Ishikawa (cell line): ENCODE measurements at regions not wholly inside any gene's neighbourhood (a gene's known extent, or its start where the extent isn't known, plus 50 kb on each side); places are given as distances from the start of the nearest gene placed in this dataset.

Source experiments
- CEBPB ChIP-seq: IDR thresholded peaks from 2 replicates; pipeline ENCODE4 v1.6.1; 2012
- CREB1 ChIP-seq: IDR thresholded peaks from 2 replicates; pipeline ENCODE4 v1.6.1; 2012; ENCODE audit warnings: low read depth
- EGR1 ChIP-seq: IDR thresholded peaks from 2 replicates; pipeline ENCODE4 v1.6.1; 2012
- EP300 ChIP-seq: IDR thresholded peaks from 2 replicates; pipeline ENCODE4 v1.6.1; 2012; ENCODE audit warnings: borderline replicate concordance
- FOXM1 ChIP-seq: IDR thresholded peaks from 2 replicates; pipeline ENCODE4 v1.6.1; 2012; ENCODE audit warnings: low read depth, borderline replicate concordance
- NFIC ChIP-seq: IDR thresholded peaks from 2 replicates; pipeline ENCODE4 v1.6.1; 2012
- RAD21 ChIP-seq: IDR thresholded peaks from 2 replicates; pipeline ENCODE4 v1.6.1; 2012; ENCODE audit warnings: low read depth
- TAF1 ChIP-seq: IDR thresholded peaks from 2 replicates; pipeline ENCODE4 v1.6.1; 2012; ENCODE audit warnings: low read depth, mild to moderate bottlenecking
- TCF12 ChIP-seq: IDR thresholded peaks from 2 replicates; pipeline ENCODE4 v1.6.1; 2012; ENCODE audit warnings: low read depth
- YY1 ChIP-seq: IDR thresholded peaks from 2 replicates; pipeline ENCODE4 v1.6.1; 2012; ENCODE audit warnings: low read depth
- ZBTB7A ChIP-seq: IDR thresholded peaks from 2 replicates; pipeline ENCODE4 v1.6.1; 2012; ENCODE audit warnings: low read depth
- TF ChIP-seq, protein P1 (sequence below): IDR thresholded peaks from 2 replicates; pipeline ENCODE4 v1.6.1; 2012; ENCODE audit warnings: low read depth, mild to moderate bottlenecking
- TF ChIP-seq, protein P2 (sequence below): IDR thresholded peaks from 2 replicates; pipeline ENCODE4 v1.6.1; 2012
- TF ChIP-seq, protein P3 (sequence below): IDR thresholded peaks from 2 replicates; pipeline ENCODE4 v1.6.1; 2012

DNA sequence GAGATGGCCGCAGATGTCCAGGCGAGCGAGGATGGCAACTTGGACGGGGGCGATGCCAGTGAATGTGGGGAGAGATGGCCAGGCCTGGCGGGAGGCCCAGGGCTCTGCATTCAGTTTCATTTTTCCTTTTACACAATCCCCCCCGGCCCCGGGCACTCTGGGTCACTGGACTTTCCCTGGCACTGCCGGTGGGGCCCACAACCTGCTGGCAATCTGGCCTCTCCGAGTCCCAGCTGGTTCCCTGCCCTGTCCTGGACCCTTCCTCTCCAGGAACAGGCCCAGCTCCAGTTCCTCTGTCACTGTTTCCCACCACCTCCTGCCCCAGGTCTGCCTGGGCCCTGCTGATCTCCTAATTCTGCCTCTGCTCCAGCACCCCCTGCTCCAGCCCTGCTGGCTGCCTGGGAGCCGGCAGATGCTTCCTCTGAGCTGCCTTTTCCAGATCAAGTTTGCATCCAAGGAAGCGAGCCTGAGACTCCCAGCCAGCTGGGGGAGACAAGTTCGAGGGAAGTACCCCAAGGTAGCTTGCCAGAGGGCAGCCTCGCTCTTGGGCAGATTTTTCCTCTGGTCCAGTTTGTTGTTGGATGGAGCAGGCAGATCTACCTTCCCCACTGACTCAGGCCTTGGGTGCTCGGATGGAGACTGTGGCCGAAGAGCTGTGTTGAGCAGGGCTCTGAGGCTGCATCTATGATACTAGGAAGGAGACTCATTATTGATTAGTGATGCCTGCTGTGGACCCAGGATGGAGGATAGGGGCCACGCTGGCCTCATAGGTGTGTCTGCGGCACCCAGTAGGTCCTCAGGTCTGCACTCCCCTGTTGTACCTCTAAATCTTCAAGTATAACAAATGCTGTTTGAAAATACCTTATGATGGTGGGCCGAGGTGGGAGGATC lies 83.2 kb downstream of the CEBPB start:
- TF ChIP-seq TAF1 (no peak), NFIC (no peak), CREB1 (no peak), RAD21 (no peak), EP300 (no peak), FOXM1 (no peak), CEBPB (no peak), YY1 (no peak), ZBTB7A (no peak), EGR1 (no peak), TCF12 (no peak)
- TF ChIP-seq, protein P1, sequence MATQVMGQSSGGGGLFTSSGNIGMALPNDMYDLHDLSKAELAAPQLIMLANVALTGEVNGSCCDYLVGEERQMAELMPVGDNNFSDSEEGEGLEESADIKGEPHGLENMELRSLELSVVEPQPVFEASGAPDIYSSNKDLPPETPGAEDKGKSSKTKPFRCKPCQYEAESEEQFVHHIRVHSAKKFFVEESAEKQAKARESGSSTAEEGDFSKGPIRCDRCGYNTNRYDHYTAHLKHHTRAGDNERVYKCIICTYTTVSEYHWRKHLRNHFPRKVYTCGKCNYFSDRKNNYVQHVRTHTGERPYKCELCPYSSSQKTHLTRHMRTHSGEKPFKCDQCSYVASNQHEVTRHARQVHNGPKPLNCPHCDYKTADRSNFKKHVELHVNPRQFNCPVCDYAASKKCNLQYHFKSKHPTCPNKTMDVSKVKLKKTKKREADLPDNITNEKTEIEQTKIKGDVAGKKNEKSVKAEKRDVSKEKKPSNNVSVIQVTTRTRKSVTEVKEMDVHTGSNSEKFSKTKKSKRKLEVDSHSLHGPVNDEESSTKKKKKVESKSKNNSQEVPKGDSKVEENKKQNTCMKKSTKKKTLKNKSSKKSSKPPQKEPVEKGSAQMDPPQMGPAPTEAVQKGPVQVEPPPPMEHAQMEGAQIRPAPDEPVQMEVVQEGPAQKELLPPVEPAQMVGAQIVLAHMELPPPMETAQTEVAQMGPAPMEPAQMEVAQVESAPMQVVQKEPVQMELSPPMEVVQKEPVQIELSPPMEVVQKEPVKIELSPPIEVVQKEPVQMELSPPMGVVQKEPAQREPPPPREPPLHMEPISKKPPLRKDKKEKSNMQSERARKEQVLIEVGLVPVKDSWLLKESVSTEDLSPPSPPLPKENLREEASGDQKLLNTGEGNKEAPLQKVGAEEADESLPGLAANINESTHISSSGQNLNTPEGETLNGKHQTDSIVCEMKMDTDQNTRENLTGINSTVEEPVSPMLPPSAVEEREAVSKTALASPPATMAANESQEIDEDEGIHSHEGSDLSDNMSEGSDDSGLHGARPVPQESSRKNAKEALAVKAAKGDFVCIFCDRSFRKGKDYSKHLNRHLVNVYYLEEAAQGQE, result no peak
- TF ChIP-seq, protein P2, sequence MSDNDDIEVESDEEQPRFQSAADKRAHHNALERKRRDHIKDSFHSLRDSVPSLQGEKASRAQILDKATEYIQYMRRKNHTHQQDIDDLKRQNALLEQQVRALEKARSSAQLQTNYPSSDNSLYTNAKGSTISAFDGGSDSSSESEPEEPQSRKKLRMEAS, result no peak
- TF ChIP-seq, protein P3, sequence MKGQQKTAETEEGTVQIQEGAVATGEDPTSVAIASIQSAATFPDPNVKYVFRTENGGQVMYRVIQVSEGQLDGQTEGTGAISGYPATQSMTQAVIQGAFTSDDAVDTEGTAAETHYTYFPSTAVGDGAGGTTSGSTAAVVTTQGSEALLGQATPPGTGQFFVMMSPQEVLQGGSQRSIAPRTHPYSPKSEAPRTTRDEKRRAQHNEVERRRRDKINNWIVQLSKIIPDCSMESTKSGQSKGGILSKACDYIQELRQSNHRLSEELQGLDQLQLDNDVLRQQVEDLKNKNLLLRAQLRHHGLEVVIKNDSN, result no peak
